ENCODE measurements at regions not wholly inside any gene's neighbourhood (a gene's known extent, or its start where the extent isn't known, plus 50 kb on each side); places are given as distances from the start of the nearest gene placed in this dataset.

DNA sequence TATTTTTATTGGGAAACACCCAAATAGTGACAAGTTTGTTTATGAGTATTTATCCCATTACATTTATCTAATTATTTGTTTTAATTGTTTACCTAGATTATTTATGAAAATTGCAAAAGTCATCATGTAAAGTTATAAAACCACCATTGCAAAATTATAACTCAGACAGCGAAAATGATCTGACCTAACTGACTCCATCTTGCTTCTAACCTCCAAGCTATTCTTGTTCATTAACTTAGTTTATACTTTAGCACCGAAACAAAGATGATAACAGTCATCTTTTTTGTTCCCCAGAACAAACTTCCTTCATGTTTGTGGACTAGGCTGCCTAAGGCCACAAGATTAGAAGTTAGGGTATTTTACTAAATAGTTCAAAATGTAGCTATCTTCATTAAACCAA lies 190.8 kb downstream of the FASLG start:
- Histone ChIP-seq H3K56ac (ENCODE audit: insufficient read length, low read depth, low read length) (no peak overlapping the region), H2BK5ac (ENCODE audit: insufficient read length, low read length) (no peak overlapping the region), H2BK12ac (ENCODE audit: insufficient read length, low read depth, low read length) (no peak overlapping the region), H3K79me1 (ENCODE audit: insufficient read depth, low read depth, low read length, poor library complexity, severe bottlenecking) (no peaks in the 10 kb centered on the region), H2BK20ac (ENCODE audit: low read depth, low read length, poor library complexity, severe bottlenecking) (no peak overlapping the region), H2BK15ac (ENCODE audit: low read depth, low read length) (no peak overlapping the region), H3K23ac (ENCODE audit: insufficient read length, low read depth, low read length) (no peak overlapping the region), H3K23me2 (ENCODE audit: insufficient read length, low read depth, low read length, poor library complexity, severe bottlenecking) (no peaks in the 10 kb centered on the region), H2BK120ac (ENCODE audit: low read depth, low read length, poor library complexity, severe bottlenecking) (no peak overlapping the region), H3K4me2 (ENCODE audit: insufficient read depth, insufficient read length, low read length) (no peak overlapping the region), H2AK5ac (ENCODE audit: insufficient read length, low read length) (no peak overlapping the region), H2AFZ (ENCODE audit: low read length) (no peak overlapping the region), H3K18ac (ENCODE audit: insufficient read length, low read depth, low read length) (no peak overlapping the region), H3K27ac (ENCODE audit: insufficient read length, low read depth, low read length) (no peak overlapping the region), H3K9ac (ENCODE audit: extremely low read depth, insufficient read length, low read length) (no peak overlapping the region), H3K9me3 (ENCODE audit: control insufficient read depth, low read depth, low read length) (no peaks in the 10 kb centered on the region), H3K14ac (ENCODE audit: insufficient read depth, low read length) (no peak overlapping the region), H3T11ph (ENCODE audit: low read length) (no peak overlapping the region), H4K91ac (ENCODE audit: insufficient read length, low read depth, low read length) (no peak overlapping the region), H4K8ac (replicated peaks; ENCODE audit: insufficient read length, low read depth, low read length) (no peak overlapping the region), H4K20me1 (ENCODE audit: control insufficient read depth, insufficient read depth, insufficient read length) (no peaks in the 10 kb centered on the region), H4K5ac (ENCODE audit: insufficient read length, low read depth, low read length) (no peak overlapping the region), H3K4ac (ENCODE audit: low read depth, low read length) (no peak overlapping the region), H3K27me3 (ENCODE audit: insufficient read depth, low read length) (no peaks in the 10 kb centered on the region), H3K79me2 (ENCODE audit: insufficient read depth, low read length) (no peaks in the 10 kb centered on the region), H3K4me1 (ENCODE audit: insufficient read depth, low read length) (no peaks in the 10 kb centered on the region)
- no peaks in the 10 kb centered on the region for H3K27me3 Mint-ChIP-seq (ENCODE audit: low read depth)
- peaks cover 3 to 5% of the 10 kb centered on the region in 2 experiments for H3K4me1 Mint-ChIP-seq
- no peaks in the 10 kb centered on the region; a peak in 1 of 5 replicates for H3K9me3 Mint-ChIP-seq
- H3K4me3 Mint-ChIP-seq: no peak overlapping the region
- no CpG with 5 or more reads among the region's 2 CpGs for WGBS (ENCODE audit: extremely low coverage, insufficient read length, low lambda C conversion rate)
- DNase-seq: no peak
- no peaks in the 10 kb centered on the region for H3K36me3 Mint-ChIP-seq (ENCODE audit: insufficient read depth in 1 of 3, low read depth in 3 of 3)
- H3K27ac Mint-ChIP-seq: no peak overlapping the region
- TF ChIP-seq, protein P1, sequence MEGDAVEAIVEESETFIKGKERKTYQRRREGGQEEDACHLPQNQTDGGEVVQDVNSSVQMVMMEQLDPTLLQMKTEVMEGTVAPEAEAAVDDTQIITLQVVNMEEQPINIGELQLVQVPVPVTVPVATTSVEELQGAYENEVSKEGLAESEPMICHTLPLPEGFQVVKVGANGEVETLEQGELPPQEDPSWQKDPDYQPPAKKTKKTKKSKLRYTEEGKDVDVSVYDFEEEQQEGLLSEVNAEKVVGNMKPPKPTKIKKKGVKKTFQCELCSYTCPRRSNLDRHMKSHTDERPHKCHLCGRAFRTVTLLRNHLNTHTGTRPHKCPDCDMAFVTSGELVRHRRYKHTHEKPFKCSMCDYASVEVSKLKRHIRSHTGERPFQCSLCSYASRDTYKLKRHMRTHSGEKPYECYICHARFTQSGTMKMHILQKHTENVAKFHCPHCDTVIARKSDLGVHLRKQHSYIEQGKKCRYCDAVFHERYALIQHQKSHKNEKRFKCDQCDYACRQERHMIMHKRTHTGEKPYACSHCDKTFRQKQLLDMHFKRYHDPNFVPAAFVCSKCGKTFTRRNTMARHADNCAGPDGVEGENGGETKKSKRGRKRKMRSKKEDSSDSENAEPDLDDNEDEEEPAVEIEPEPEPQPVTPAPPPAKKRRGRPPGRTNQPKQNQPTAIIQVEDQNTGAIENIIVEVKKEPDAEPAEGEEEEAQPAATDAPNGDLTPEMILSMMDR (conservative IDR thresholded peaks at IDR 0.05): no peak

All from H9 (cell line).